ENCODE measurements at regions not wholly inside any gene's neighbourhood (a gene's known extent, or its start where the extent isn't known, plus 50 kb on each side); places are given as distances from the start of the nearest gene placed in this dataset.

GRCh38 chr15:87735522-87735921 lies 521.0 kb downstream of the NTRK3 start:
- no peak for TF ChIP-seq EZH2 (IDR thresholded peaks at IDR 0.05; ENCODE audit: borderline replicate concordance, low read depth, low read length, severe bottlenecking)
- TF ChIP-seq, protein P1, sequence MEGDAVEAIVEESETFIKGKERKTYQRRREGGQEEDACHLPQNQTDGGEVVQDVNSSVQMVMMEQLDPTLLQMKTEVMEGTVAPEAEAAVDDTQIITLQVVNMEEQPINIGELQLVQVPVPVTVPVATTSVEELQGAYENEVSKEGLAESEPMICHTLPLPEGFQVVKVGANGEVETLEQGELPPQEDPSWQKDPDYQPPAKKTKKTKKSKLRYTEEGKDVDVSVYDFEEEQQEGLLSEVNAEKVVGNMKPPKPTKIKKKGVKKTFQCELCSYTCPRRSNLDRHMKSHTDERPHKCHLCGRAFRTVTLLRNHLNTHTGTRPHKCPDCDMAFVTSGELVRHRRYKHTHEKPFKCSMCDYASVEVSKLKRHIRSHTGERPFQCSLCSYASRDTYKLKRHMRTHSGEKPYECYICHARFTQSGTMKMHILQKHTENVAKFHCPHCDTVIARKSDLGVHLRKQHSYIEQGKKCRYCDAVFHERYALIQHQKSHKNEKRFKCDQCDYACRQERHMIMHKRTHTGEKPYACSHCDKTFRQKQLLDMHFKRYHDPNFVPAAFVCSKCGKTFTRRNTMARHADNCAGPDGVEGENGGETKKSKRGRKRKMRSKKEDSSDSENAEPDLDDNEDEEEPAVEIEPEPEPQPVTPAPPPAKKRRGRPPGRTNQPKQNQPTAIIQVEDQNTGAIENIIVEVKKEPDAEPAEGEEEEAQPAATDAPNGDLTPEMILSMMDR (IDR thresholded peaks at IDR 0.05; ENCODE audit: borderline replicate concordance, extremely low read depth, low read length, poor library complexity, severe bottlenecking): no peak
